ENCODE measurements at regions not wholly inside any gene's neighbourhood (a gene's known extent, or its start where the extent isn't known, plus 50 kb on each side); places are given as distances from the start of the nearest gene placed in this dataset.

- TF ChIP-seq RAD21 (IDR thresholded peaks at IDR 0.05; ENCODE audit: low read depth) (no peak), TCF12 (IDR thresholded peaks at IDR 0.05; ENCODE audit: low read depth) (no peak), CREB1 (IDR thresholded peaks at IDR 0.05; ENCODE audit: low read depth) (no peak), NFIC (IDR thresholded peaks at IDR 0.05) (no peak), CEBPB (IDR thresholded peaks at IDR 0.05) (no peak), MAX (IDR thresholded peaks at IDR 0.05) (no peak), TAF1 (IDR thresholded peaks at IDR 0.05; ENCODE audit: low read depth) (no peak), YY1 (IDR thresholded peaks at IDR 0.05; ENCODE audit: low read depth) (no peak), EP300 (IDR thresholded peaks at IDR 0.05; ENCODE audit: borderline replicate concordance) (no peak), EGR1 (IDR thresholded peaks at IDR 0.05) (no peak)
These were observed 301.0 kb downstream of the HACE1 start for GRCh38 chr6:104558746-104559145.

Measured in Ishikawa (cell line).